NCI-H146 (cell line): ENCODE measurements at regions not wholly inside any gene's neighbourhood (a gene's known extent, or its start where the extent isn't known, plus 50 kb on each side); places are given as distances from the start of the nearest gene placed in this dataset.

Experiments
- DNase-seq: peaks from one replicate; lab custom pipeline; 2025; lab: John Stamatoyannopoulos, UW

DNA sequence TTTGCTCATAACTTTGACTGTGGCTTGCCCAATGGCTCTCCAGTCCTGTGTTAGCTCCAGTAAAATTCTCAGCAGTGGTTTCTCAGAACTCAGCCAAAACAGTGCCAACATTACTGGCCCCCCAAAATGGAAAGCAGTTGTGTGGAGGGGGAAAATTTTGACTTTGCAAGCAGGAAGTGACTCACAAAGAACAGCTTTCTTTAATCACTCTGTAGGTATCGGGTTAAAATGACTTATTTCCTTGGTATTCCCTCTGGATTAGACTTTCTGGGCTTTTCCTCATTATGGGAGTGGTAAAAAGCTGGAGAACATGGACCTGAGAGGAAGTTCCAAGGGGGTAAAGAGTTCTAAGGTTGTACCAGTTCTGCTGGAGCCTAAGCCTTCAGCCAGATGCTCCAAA, 175.7 kb upstream of the RND3 start:
- no peak for DNase-seq

GRCh38 chr2:150656002-150656401, 168.5 kb upstream of the RND3 start:
- no peak for DNase-seq

- no peak for DNase-seq
These were observed 165.9 kb upstream of the RND3 start for GRCh38 chr2:150653351-150653750.

GRCh38 chr2:150647943-150648342, 160.5 kb upstream of the RND3 start:
- DNase-seq, result no peak

GRCh38 chr2:150646746-150647145, 159.3 kb upstream of the RND3 start:
- DNase-seq, result no peak

GRCh38 chr2:150644298-150645067, 157.0 kb upstream of the RND3 start:
- no peak for DNase-seq

DNA sequence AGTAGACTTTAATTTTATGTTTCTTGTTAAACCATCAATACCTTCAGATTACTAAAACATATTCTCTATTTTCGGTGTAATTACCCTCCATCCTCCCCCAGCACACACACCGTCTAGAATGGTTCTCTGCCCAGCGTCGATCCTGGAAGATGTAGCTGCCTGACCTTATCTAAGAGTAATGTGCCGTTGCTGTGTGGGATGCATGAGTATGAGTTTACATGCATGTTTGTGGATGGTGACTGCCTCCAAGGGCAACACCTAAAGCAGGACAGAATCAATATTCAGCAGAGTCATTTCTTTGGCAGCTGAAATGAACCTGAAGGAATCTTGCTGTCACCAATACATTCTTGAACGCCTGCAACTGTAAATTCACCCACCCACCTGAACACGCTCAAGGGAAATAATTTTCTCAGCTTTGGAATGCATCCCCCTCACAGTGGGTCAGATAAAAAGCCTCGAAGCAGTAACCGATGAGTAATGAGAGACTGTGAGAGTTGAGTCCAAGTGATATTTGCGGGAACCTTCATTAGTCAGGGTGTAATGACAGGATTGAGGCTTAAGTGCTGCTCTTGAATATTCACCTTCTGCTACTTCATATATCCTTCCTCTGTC, 155.8 kb upstream of the RND3 start:
- DNase-seq, result no peak

DNA sequence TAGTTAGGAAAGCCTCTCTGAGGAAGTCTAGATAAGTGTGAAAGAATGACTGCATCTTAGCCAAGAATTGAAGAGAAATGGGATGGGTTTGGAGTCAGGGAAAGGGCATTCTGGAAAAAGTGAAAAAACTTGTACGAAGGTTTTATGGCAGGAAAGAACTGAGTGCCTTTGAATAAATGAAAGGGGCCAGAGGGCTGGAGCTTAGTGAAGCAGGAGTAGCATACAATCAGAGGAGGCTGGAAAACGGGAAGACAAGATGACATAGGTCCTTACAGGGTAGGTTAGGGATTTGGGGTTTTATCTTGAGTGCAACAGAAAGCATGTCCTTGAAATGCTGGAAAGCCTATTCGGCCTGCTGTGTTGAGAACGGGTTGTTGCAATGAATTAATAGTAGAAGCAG, 152.6 kb upstream of the RND3 start:
- no peak for DNase-seq

- DNase-seq, result no peak
These were observed 151.9 kb upstream of the RND3 start for GRCh38 chr2:150639383-150639782.

- no peak for DNase-seq
These were observed 143.9 kb upstream of the RND3 start for GRCh38 chr2:150631236-150631821.

- DNase-seq, result no peak
These were observed 143.2 kb upstream of the RND3 start for GRCh38 chr2:150630587-150631235.

DNA sequence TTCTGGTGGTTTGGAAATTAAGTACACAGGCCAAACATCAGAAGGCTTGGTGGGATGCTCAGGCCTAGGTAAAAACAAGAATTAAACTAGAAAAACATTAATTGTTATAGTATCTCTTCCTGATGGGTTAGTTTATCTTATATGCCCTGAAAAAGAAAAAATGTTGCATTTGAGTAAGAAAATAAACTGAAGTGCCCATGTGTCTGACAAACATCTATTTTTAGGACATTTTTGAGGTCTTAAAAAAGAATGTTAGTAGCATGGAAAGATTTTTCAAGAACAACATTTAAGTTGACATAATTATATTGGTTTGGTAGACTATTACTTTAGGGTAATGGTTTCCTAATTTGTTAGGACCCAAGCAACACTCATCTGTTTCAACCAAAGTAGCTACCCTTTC, 140.1 kb upstream of the RND3 start:
- DNase-seq, result no peak

DNA sequence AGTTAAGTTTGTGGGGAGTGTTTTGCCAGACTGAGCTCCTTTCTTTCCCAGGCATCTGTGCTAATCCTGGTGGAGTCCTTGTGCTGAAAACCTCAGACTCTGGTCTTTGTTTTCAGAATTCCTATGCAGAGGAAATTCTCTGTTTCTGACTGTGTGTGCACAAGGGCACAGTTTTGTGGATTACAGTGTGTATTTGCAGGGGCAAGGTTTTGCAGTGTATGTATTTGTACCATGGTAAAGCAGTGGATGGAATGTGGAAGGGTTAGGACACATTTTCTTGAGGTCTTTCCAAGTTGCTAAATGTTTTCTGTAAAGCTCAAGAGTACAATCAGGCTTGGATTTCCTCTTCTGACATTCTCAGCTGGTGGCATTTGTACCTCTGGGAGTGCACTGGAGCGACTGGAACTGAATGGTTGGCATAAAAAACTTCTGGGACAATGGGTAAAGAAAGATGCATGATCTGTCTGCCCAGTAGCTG, 139.5 kb upstream of the RND3 start:
- DNase-seq, result no peak

DNA sequence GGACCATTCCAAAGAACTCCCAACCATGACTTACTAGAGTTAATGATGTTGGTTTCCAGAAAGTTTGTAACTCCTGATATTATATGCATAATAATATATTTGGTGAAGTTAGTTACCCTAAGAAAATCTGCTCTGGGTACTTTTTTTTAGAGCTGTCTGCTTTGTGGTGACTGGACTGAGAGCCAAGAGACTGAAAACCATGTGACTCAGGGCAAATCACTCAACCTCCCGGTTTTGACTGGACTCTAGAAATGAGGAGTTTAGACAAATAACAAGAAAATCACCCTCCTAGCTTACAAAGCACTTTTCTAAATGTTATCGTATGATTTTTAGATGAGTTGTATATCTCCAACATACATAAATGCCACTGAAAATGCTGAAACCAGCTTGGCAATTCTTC, 138.3 kb upstream of the RND3 start:
- no peak for DNase-seq

DNA sequence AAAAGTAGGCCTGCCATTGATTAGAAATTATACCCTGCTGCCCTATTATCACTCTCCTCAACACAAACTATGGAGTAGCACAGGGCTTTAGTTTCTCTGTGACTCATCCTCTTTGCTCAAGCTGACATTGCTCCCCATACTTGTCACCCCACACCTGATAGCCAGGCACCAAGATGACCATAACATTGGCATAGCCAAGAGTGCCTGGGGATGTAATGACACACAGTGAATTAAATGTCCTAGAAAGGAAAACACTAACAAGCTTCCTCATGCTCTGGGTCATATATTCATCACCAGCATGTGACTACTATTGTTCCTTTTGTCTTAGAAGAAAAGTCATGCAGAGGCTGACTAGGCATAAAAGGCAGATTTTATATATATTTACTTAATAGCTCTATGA, 137.8 kb upstream of the RND3 start:
- no peak for DNase-seq

DNA sequence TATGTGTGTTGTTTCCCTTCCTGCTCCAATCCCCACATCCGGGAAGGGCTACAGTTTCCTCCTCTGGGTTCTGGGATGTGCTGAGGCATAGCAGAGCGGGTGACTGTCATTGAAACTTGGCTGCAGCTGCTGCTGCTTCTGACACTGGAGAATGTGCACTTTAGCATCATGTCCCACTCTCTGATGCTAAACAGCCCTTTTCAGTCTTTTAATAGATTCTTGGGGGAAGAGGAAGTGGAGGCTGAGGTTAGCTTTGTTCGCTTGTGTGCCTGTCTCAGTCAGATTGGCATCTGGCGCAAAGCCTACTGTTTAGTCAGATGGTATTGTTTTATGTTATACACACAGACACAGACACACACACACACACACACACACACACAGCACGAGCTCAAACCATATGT, 136.5 kb upstream of the RND3 start:
- no peak for DNase-seq

DNA sequence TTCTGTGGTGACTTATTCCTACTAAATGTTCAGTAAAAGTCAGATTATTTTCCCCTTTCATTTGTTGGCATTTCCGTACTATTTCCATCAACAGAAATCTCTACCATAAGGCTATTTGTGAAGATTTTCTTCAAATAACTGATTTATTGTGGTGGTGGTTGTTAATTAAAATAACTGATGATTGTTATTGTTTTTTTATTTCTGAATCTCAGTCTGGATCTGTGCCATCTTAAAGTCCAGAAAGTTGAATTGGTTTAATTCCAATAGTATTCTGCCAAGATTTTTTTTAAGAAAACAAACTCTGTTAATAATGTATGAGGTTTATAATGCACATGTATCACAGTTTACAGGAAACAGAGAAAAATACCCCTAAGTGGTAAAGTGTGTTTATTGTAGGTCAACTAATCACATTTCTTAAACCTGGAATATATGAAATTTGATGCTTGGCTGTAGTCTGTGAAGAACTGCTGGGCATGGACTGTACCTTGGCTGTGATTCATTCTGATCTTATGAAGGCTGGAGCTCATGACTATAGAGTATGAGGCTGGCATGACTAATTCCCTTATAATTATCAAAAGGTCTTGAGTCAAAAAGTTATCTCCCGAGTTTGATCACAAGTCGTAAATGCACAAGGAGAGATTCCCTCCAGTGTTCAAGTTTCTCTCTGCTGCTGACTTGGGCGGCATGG, 134.2 kb upstream of the RND3 start:
- no peak for DNase-seq

GRCh38 chr2:150620855-150621254, 133.4 kb upstream of the RND3 start:
- no peak for DNase-seq

GRCh38 chr2:150620416-150620815, 132.9 kb upstream of the RND3 start:
- DNase-seq, result no peak

DNA sequence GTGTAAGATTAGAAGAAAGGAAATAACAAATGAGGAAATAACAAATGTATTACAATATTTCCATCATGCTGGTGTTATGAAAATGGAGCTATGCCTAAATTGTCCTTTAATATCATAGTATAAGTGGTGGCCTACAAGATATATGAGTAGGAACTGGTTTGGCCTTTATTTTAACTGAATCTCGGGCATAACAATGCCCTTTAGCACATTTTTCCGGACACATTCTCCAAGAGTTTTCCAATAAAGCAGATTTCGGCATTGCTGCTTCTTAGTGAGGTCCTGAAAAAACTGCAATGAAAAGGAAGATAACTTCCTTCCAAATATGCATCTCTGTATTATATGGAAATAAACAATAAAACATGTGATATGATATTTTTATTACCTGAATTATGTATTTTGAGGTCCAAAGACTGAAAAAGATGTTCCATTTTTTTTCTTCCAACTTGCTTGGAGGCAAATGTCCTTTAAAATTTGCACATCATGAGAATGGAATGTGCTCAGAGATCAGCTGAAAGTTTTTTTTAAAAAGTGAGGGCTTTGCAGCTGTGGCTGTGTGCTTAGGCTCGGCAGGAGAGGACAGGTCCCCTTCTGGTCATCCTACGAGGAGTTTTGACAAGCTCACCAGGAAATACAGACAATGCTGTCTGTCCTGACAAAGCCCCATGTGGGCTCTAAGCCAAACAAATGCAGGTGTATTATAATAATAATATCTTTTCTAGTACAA, 132.3 kb upstream of the RND3 start:
- peak; percentile 19 for DNase-seq

GRCh38 chr2:150618245-150618895, 130.9 kb upstream of the RND3 start:
- DNase-seq, result no peak
